Right atrium auricular region (tissue), 2 donors: ENCODE measurements at regions not wholly inside any gene's neighbourhood (a gene's known extent, or its start where the extent isn't known, plus 50 kb on each side); places are given as distances from the start of the nearest gene placed in this dataset.

Experiments used
- DNase-seq: peaks from one replicate; pipeline ENCODE4 v3.0.0-alpha.2; 2019; ENCODE audit warnings: low spot score
- H3K27ac ChIP-seq, 2 donors: fragments of 200-600 bp; sonication (generic); 1 replicate in 1 of 2; 2 replicates in 1 of 2; pipeline ENCODE4 v1.5.1; 2016 to 2019
- H3K27me3 ChIP-seq, 2 donors: fragments of 200-600 bp; sonication (generic); one replicate each; pipeline versions ENCODE4 v1.5.1 to v1.6.0; 2017 to 2019
- H3K36me3 ChIP-seq: fragments of 200-600 bp; sonication (generic); one replicate; pipeline ENCODE4 v1.5.1; 2016
- H3K4me1 ChIP-seq, 2 donors: fragments of 200-600 bp; sonication (generic); one replicate each; pipeline versions ENCODE4 v1.5.1 to v1.6.0; 2017 to 2019
- H3K4me3 ChIP-seq, 2 donors: fragments of 200-600 bp; sonication (generic); 1 replicate in 1 of 2; 2 replicates in 1 of 2; pipeline ENCODE4 v1.5.1; 2017 to 2019; ENCODE audit warnings: mild to moderate bottlenecking in 1 of 2, moderate library complexity in 1 of 2
- H3K9me3 ChIP-seq, 2 donors: fragments of 200-600 bp; sonication (generic); one replicate each; pipeline ENCODE4 v1.5.1; 2019
- TF ChIP-seq, protein P1 (sequence below), 2 donors: fragments of 200-600 bp; sonication (generic); IDR thresholded peaks; one replicate each; pipeline ENCODE4 v1.5.1; 2019; ENCODE audit warnings: antibody characterized with exemption in 2 of 2

DNA sequence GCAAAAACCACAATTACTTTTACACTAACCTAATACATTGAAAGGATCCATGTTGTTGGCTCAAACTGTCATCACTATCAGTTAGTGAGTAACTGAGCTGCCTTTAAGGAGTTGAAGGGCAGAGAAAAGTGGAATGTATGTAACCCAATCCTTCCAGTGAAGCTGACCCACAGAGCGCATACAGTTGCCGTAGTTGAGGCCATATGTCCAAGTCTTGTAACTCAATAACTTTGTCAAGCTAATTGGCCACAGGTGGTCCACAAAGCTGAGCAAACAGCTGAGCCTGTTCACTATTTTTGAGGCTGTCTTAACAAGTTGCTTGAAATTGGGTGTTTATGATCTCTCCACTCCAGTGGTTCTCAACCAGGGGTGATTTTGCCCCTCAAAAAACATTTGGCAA, 169.0 kb upstream of the SLC24A5 start:
- no peaks in the 10 kb centered on the region for H3K4me1 ChIP-seq
- H3K27me3 ChIP-seq, result no peaks in the 10 kb centered on the region
- H3K9me3 ChIP-seq, result no peaks in the 10 kb centered on the region
- no peak for DNase-seq
- H3K36me3 ChIP-seq, result no peaks in the 10 kb centered on the region
- no peak overlapping the region for H3K27ac ChIP-seq
- TF ChIP-seq, protein P1, sequence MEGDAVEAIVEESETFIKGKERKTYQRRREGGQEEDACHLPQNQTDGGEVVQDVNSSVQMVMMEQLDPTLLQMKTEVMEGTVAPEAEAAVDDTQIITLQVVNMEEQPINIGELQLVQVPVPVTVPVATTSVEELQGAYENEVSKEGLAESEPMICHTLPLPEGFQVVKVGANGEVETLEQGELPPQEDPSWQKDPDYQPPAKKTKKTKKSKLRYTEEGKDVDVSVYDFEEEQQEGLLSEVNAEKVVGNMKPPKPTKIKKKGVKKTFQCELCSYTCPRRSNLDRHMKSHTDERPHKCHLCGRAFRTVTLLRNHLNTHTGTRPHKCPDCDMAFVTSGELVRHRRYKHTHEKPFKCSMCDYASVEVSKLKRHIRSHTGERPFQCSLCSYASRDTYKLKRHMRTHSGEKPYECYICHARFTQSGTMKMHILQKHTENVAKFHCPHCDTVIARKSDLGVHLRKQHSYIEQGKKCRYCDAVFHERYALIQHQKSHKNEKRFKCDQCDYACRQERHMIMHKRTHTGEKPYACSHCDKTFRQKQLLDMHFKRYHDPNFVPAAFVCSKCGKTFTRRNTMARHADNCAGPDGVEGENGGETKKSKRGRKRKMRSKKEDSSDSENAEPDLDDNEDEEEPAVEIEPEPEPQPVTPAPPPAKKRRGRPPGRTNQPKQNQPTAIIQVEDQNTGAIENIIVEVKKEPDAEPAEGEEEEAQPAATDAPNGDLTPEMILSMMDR (IDR thresholded peaks at IDR 0.05), result no peak
- no peak overlapping the region for H3K4me3 ChIP-seq

DNA sequence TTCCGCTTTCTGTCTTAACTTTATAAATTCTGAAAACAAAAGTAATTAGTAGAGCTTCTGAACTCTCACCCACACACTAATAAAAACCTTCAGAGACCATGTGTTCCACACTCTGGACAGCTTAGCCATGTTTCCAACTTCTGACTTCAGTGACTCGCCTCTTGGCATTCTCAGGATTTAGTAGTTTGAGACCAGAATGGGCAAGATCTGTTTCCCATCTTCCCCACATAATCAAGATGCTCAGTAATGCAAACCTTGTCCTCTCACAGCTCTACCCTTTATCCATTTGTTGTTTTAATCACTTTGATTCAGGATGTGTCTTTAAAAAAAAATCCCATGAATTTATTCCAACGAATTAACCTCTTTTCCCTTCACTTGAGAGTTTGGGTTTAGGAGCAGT, 166.6 kb upstream of the SLC24A5 start:
- no peak overlapping the region for H3K4me3 ChIP-seq
- no peaks in the 10 kb centered on the region for H3K4me1 ChIP-seq
- H3K9me3 ChIP-seq, result no peaks in the 10 kb centered on the region
- H3K36me3 ChIP-seq, result no peaks in the 10 kb centered on the region
- no peak for DNase-seq
- no peaks in the 10 kb centered on the region for H3K27me3 ChIP-seq
- TF ChIP-seq, protein P1 (IDR thresholded peaks at IDR 0.05), result no peak
- H3K27ac ChIP-seq, result no peak overlapping the region

DNA sequence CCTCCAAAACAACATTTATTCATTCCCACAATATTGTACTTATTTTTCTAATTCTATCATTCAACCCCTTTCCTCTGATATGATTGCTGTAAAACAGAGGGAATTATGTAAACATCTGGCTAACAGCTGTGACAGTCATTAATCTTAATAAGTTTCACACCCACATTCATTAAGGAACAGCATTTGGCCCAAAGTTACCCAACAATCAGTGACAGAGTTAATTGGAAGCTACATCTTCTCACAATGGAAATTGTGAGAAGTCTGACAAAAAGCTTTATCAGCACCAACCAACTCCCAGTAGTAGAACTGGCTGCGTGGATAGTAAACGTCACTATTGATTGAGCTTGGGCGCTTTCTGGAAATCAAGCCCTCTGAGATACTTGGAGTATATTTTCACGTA, 165.8 kb upstream of the SLC24A5 start:
- H3K27me3 ChIP-seq, result no peaks in the 10 kb centered on the region
- no peak overlapping the region for H3K4me3 ChIP-seq
- H3K4me1 ChIP-seq, result no peaks in the 10 kb centered on the region
- TF ChIP-seq, protein P1 (IDR thresholded peaks at IDR 0.05), result no peak
- H3K27ac ChIP-seq, result no peak overlapping the region
- H3K36me3 ChIP-seq, result no peaks in the 10 kb centered on the region
- H3K9me3 ChIP-seq, result no peaks in the 10 kb centered on the region
- no peak for DNase-seq

DNA sequence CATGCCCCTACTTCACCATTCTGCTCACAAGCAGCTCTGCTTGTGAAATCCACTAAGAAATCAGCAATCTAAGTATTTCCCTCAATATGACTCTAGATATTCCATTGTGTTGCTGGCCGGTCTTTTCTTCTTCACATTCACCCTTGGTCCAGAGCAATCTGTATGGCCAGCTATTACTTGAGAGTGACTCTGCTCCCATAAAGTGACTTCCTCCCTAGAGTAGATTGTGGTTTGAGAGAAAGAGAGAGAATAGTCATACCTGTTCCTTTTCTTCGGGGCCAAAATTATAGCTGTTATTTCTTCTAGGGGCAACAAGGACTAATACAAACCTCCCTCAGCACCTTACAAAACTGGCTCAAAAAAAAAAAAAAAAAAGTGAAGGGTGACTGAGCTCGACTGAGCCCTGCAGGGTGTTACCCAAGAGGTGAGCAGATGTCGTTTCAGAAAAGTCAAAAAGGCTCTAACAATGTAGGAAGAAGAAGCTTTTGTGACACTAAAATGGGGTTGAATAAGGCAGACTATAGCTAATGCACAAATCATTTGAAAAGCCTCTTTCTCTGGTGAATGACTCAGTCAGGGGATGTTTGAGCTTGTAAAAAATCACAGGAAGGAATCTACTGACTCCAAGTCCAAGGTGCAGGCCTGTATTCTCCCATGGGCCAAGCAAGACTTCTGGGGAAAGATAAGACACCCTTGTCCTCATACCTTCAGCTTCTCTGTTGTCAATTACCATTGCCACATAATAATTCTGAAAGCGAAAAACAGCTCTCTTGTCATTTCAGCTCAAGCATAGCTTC, 161.0 kb upstream of the SLC24A5 start:
- no peaks in the 10 kb centered on the region for H3K4me1 ChIP-seq
- no peaks in the 10 kb centered on the region for H3K36me3 ChIP-seq
- no peak overlapping the region for H3K4me3 ChIP-seq
- TF ChIP-seq, protein P1 (IDR thresholded peaks at IDR 0.05), result no peak
- no peak overlapping the region for H3K27ac ChIP-seq
- no peaks in the 10 kb centered on the region for H3K27me3 ChIP-seq
- no peaks in the 10 kb centered on the region for H3K9me3 ChIP-seq
- DNase-seq, result no peak

DNA sequence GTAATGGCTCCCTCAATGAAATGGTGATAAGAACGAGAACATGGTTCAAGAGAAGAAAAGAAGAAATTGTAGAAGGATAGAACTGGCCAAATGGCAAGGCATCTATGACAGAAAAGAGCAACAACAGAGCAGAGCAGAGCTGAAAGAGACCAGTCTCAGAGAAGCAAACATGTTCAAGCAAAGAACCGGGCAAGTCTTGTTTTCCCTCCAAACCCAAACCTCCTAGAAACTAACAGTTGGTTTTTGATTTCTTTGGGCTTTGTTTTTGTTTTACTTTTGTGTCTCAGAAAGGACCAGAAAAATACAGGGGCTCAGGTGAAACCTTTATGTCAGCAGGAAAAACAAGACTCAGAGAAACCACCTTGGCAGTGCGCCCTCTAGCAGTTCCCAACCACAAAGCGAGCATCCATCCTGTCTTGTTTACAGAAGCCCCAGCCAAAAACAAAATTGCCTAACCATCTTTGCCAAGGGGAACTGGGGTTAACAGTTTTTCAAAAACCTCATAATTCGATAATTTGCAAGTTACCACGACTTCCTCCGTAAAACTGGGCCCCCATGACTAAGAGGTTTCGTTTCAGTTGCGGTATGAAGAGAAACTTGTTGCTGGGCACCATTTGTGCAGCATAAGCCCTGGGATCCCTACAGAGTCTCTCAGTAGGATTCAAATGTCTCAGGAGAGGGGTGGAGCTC, 159.2 kb upstream of the SLC24A5 start:
- Histone ChIP-seq H3K4me3 (no peak overlapping the region), H3K9me3 (no peaks in the 10 kb centered on the region), H3K27ac (no peak overlapping the region), H3K27me3 (no peaks in the 10 kb centered on the region), H3K4me1 (no peaks in the 10 kb centered on the region), H3K36me3 (no peaks in the 10 kb centered on the region)
- DNase-seq, result no peak
- TF ChIP-seq, protein P1 (IDR thresholded peaks at IDR 0.05), result no peak
